ENCODE measurements at regions not wholly inside any gene's neighbourhood (a gene's known extent, or its start where the extent isn't known, plus 50 kb on each side); places are given as distances from the start of the nearest gene placed in this dataset.
"Not testable (repeated sequence)": the region's sequence is repeated elsewhere in the genome, so short reads cannot be mapped to it uniquely, and the experiment has no call there.

GRCh38 chr18:14989569-14989968, 241.6 kb downstream of the ANKRD30B start:
- not testable (repeated sequence) for DNase-seq (ENCODE audit: low read depth)

GRCh38 chr18:14991934-14992445, 244.0 kb downstream of the ANKRD30B start:
- DNase-seq (ENCODE audit: low read depth) = not testable (repeated sequence)

GRCh38 chr18:14992758-14993157, 244.8 kb downstream of the ANKRD30B start:
- not testable (repeated sequence) for DNase-seq (ENCODE audit: low read depth)

- not testable (repeated sequence) for DNase-seq (ENCODE audit: low read depth)
Measured at GRCh38 chr18:14995023-14995422, 247.1 kb downstream of the ANKRD30B start.

- DNase-seq (ENCODE audit: low read depth) = no peak
Measured at GRCh38 chr18:14997357-14997756, 249.4 kb downstream of the ANKRD30B start.

- DNase-seq (ENCODE audit: low read depth) = not testable (repeated sequence)
Measured at GRCh38 chr18:14997899-14998298, 249.9 kb downstream of the ANKRD30B start.

- not testable (repeated sequence) for DNase-seq (ENCODE audit: low read depth)
Measured at GRCh38 chr18:14998360-14999042, 250.5 kb downstream of the ANKRD30B start.

- DNase-seq (ENCODE audit: low read depth) = no peak
Measured at GRCh38 chr18:14999085-14999975, 251.4 kb downstream of the ANKRD30B start.

GRCh38 chr18:15000119-15001037, 252.4 kb downstream of the ANKRD30B start:
- DNase-seq (ENCODE audit: low read depth) = not testable (repeated sequence)

GRCh38 chr18:15001038-15001794, 253.2 kb downstream of the ANKRD30B start:
- DNase-seq (ENCODE audit: low read depth) = not testable (repeated sequence)

GRCh38 chr18:15001795-15002107, 253.8 kb downstream of the ANKRD30B start:
- DNase-seq (ENCODE audit: low read depth) = not testable (repeated sequence)

- DNase-seq (ENCODE audit: low read depth) = not testable (repeated sequence)
Measured at GRCh38 chr18:15002765-15003164, 254.8 kb downstream of the ANKRD30B start.

- not testable (repeated sequence) for DNase-seq (ENCODE audit: low read depth)
Measured at GRCh38 chr18:15003231-15003630, 255.3 kb downstream of the ANKRD30B start.

- not testable (repeated sequence) for DNase-seq (ENCODE audit: low read depth)
Measured at GRCh38 chr18:15003636-15004269, 255.8 kb downstream of the ANKRD30B start.

GRCh38 chr18:15004270-15004973, 256.4 kb downstream of the ANKRD30B start:
- not testable (repeated sequence) for DNase-seq (ENCODE audit: low read depth)

- DNase-seq (ENCODE audit: low read depth) = no peak
Measured at GRCh38 chr18:15005313-15006130, 257.6 kb downstream of the ANKRD30B start.

GRCh38 chr18:15006616-15007015, 258.6 kb downstream of the ANKRD30B start:
- DNase-seq (ENCODE audit: low read depth) = not testable (repeated sequence)

GRCh38 chr18:15026041-15026440, 278.1 kb downstream of the ANKRD30B start:
- DNase-seq (ENCODE audit: low read depth) = not testable (repeated sequence)

GRCh38 chr18:15028037-15028436, 280.1 kb downstream of the ANKRD30B start:
- DNase-seq (ENCODE audit: low read depth) = not testable (repeated sequence)
